Endothelial cell of umbilical vein (primary cell): ENCODE measurements at regions not wholly inside any gene's neighbourhood (a gene's known extent, or its start where the extent isn't known, plus 50 kb on each side); places are given as distances from the start of the nearest gene placed in this dataset.

Experiments
- CTCF ChIP-seq, 2 donors: IDR thresholded peaks; 1 replicate in 1 of 2; 2 replicates in 1 of 2; pipeline ENCODE4 v1.5.1; 2011; ENCODE audit warnings: low read length in 2 of 2, mild to moderate bottlenecking in 2 of 2, moderate library complexity in 2 of 2, control low read depth in 1 of 2, inconsistent platforms in 1 of 2, low read depth in 1 of 2; ENCODE audit not compliant: insufficient read depth in 1 of 2; ENCODE audit errors: extremely low read depth in 1 of 2
- JUN ChIP-seq: IDR thresholded peaks from 2 replicates; pipeline ENCODE4 v1.6.1; 2011; ENCODE audit warnings: borderline replicate concordance, low read depth; ENCODE audit not compliant: insufficient read length, insufficient read depth

- no peak for TF ChIP-seq CTCF (IDR thresholded peaks at IDR 0.05; ENCODE audit: extremely low read depth in 1 of 2, insufficient read depth in 1 of 2, low read depth in 1 of 2, low read length in 2 of 2)
- no peak for TF ChIP-seq JUN
These were observed 134.9 kb upstream of the HSF2 start for GRCh38 chr6:122264557-122264956.
